ENCODE measurements at regions not wholly inside any gene's neighbourhood (a gene's known extent, or its start where the extent isn't known, plus 50 kb on each side); places are given as distances from the start of the nearest gene placed in this dataset.

- TF ChIP-seq CTCF (IDR thresholded peaks at IDR 0.05 in 4 of 5, conservative IDR thresholded peaks at IDR 0.05 in 1 of 5) = no peak
- no peak for TF ChIP-seq POLR2A (IDR thresholded peaks at IDR 0.05)
Observed at GRCh38 chr14:42961509-42961908, 1354.8 kb downstream of the LRFN5 start.

All from gastrocnemius medialis (tissue), 4 donors.